ENCODE measurements at regions not wholly inside any gene's neighbourhood (a gene's known extent, or its start where the extent isn't known, plus 50 kb on each side); places are given as distances from the start of the nearest gene placed in this dataset.

DNA sequence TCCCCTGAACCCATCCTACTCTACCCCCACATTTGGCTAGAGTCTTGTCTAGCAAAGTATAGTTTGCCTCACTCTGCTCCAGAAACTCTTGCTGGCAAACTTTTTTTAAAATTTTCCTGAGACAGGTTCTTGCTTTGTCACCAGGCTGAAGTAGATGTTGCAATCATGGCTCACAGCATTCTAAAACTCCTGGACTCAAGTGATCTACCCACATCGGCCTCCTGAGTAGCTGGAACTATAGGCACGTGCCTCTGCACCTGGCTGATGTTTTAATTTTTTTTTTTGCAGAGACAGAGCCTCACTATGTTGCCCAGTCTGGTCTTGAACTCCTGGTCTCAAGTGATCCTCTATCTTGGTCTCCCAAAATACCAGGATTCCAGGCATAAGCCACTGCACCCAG lies 175.8 kb upstream of the FBXL17 start:
- intact Hi-C loops (cut with DNase I) = no loop called here
- no peak for ATAC-seq

DNA sequence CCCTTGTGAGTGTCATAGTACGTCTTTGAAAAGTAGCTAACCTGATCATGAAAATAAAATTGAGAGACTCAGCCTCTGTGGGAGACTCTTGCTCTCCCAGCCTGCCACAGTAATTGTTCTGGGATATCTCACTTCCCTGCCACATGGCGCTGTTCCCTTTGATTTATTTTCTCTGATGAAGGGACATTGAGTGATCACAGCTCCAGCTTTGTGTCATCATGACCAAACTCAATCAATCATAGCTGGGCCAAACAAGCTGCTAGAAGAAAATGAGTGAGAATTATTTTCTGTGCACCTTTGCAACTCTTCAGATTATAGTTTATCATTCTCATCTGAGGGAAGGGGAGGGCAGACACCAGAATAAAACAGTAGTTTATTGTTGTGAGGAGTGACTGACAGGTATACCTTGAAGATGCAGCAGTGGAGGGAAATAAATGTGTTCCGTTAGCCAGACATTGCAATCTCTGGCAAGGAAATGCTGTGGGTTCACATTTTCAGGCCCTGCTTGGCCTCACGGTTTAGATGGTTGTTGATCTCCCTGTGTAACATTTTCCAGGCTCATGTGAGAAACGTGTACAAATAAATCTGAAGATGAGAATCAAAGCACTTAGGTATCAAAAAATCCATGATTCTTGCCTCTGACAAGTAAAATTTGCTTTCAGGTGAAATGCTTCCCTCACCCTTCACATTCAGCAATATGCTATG lies 174.7 kb upstream of the FBXL17 start:
- ATAC-seq = no peak
- Histone ChIP-seq H3K27me3 (ENCODE audit: insufficient read depth in 3 of 3, low read length in 2 of 3) (no peaks in the 10 kb centered on the region), H3K9me3 (no peaks in the 10 kb centered on the region), H3K36me3 (ENCODE audit: insufficient read depth in 1 of 2, low read depth in 1 of 2) (no peaks in the 10 kb centered on the region), H3K27ac (no peak overlapping the region), H3K4me3 (no peak overlapping the region), H3K4me1 (no peaks in the 10 kb centered on the region)
- intact Hi-C loops (cut with DNase I) = no loop called here
- TF ChIP-seq, protein P1, sequence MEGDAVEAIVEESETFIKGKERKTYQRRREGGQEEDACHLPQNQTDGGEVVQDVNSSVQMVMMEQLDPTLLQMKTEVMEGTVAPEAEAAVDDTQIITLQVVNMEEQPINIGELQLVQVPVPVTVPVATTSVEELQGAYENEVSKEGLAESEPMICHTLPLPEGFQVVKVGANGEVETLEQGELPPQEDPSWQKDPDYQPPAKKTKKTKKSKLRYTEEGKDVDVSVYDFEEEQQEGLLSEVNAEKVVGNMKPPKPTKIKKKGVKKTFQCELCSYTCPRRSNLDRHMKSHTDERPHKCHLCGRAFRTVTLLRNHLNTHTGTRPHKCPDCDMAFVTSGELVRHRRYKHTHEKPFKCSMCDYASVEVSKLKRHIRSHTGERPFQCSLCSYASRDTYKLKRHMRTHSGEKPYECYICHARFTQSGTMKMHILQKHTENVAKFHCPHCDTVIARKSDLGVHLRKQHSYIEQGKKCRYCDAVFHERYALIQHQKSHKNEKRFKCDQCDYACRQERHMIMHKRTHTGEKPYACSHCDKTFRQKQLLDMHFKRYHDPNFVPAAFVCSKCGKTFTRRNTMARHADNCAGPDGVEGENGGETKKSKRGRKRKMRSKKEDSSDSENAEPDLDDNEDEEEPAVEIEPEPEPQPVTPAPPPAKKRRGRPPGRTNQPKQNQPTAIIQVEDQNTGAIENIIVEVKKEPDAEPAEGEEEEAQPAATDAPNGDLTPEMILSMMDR (IDR thresholded peaks at IDR 0.05) = no peak
- DNase-seq = no peak
- 70 to 76% (median 73%) methylated on average over 5 of the region's 5 CpGs for WGBS, 3 donors

More for the DNA sequence above, 175.8 kb upstream of the FBXL17 start:
- TF ChIP-seq, protein P1 (IDR thresholded peaks at IDR 0.05) = no peak
- DNase-seq = no peak
- WGBS, 3 donors = 72 to 87% (median 79%) methylated on average over 2 of the region's 2 CpGs
- Histone ChIP-seq H3K9me3 (no peaks in the 10 kb centered on the region), H3K36me3 (ENCODE audit: insufficient read depth in 1 of 2, low read depth in 1 of 2) (no peaks in the 10 kb centered on the region), H3K4me1 (no peaks in the 10 kb centered on the region), H3K27me3 (ENCODE audit: insufficient read depth in 3 of 3, low read length in 2 of 3) (no peaks in the 10 kb centered on the region), H3K4me3 (no peak overlapping the region), H3K27ac (no peak overlapping the region)

DNA sequence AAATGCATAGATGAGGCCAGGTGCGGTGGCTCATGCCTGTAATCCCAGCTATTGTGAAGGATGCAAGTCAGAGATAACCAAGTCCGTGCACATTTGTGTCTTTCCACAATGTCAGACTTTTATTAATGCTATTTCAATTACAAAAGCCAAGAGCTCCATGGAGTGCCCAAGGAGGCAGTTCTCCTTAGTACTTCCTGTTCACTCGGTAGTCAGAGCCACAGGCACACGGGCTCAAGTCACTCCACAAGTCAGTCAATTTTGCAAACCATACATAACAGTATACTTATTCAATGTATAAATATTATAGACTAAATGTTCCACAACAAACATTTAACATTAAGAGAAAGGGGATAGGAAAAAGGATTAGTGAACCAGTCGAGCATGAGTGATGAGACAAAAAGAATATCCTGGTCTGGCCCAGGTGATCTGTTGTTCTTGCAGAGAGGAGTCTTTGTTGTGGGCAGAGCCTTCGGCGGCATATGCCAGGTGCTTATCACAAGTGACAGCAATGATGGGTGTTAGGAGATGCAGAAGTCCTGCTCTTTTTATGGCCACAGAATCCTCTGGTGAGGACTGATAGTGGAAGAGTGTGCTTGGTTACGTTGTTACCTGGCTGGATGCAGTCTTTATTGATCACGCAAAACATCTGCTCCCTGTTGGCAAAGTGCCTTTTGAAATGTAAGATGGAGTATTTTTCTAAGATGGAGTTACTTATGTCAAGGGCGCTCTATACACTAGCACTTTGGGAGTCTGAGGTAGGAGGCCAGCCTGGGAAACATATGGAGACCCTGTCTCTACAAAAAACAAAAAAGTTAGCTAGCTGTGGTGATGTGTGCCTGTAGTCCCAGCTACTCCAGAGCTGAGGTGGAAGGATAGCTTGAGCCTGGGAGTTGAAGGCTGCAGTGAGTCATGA lies 167.0 kb upstream of the FBXL17 start:
- Histone ChIP-seq H3K9me3 (no peaks in the 10 kb centered on the region), H3K27ac (no peak overlapping the region), H3K27me3 (ENCODE audit: insufficient read depth in 3 of 3, low read length in 2 of 3) (no peaks in the 10 kb centered on the region), H3K36me3 (ENCODE audit: insufficient read depth in 1 of 2, low read depth in 1 of 2) (no peaks in the 10 kb centered on the region), H3K4me1 (no peaks in the 10 kb centered on the region), H3K4me3 (no peak overlapping the region)
- no peak for ATAC-seq
- WGBS, 3 donors = 73 to 77% (median 76%) methylated on average over 10 of the region's 10 CpGs
- intact Hi-C loops (cut with DNase I) = no loop called here
- no peak for DNase-seq
- TF ChIP-seq, protein P1 (IDR thresholded peaks at IDR 0.05) = no peak

DNA sequence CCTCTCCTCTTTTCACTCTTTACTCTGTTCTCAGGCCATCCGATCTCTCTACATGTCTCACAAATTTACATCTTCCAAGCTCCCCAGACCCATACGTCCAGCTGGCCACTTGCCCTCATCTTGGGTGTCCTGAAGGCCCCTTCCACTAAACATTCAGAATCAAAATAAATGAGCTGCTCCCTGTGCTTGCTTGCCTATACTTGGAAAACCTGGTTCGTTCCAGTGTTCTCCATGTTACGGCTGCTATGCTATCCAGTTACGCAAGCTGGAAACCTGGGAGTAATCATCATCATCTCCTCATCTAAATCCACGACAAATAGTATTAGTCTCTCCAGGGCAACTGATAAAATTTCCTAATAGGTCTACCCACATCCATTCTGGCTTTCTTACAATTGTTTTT lies 165.0 kb upstream of the FBXL17 start:
- DNase-seq (no peak), ATAC-seq (no peak)
- H3K9me3 ChIP-seq = no peaks in the 10 kb centered on the region
- no peaks in the 10 kb centered on the region for H3K36me3 ChIP-seq (ENCODE audit: insufficient read depth in 1 of 2, low read depth in 1 of 2)
- TF ChIP-seq, protein P1 (IDR thresholded peaks at IDR 0.05) = no peak
- H3K4me3 ChIP-seq = no peak overlapping the region
- no peaks in the 10 kb centered on the region for H3K27me3 ChIP-seq (ENCODE audit: insufficient read depth in 3 of 3, low read length in 2 of 3)
- intact Hi-C loops (cut with DNase I) = no loop called here
- no peaks in the 10 kb centered on the region for H3K4me1 ChIP-seq
- 55 to 70% (median 60%) methylated on average over 6 of the region's 6 CpGs for WGBS, 3 donors
- no peak overlapping the region for H3K27ac ChIP-seq

All from psoas muscle (tissue), 7 donors.